ENCODE measurements at regions not wholly inside any gene's neighbourhood (a gene's known extent, or its start where the extent isn't known, plus 50 kb on each side); places are given as distances from the start of the nearest gene placed in this dataset.
A peak's percentile ranks its signal among the peaks of the same experiment; 100 is the strongest.
"Not testable (repeated sequence)": the region's sequence is repeated elsewhere in the genome, so short reads cannot be mapped to it uniquely, and the experiment has no call there.

DNA sequence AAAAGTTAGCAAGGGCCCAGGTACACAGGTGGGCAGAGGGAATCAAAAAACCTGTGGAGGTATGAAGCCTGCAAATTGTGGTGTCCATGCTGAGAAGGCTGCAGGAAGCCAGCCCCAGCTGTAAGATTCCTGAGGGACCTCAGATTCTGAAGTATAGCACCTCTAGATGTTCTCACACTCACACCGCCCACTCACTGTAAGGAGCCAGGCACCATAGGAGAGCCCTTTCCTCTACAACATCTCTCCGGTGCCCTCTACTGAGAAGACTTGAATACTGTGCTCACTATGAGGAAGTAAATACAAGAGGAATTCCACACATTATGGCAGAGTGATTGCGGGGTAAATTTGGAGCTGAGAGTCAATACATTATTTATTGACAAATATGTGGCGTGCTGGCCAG is 68.9 kb upstream of the RUBCNL start:
- not testable (repeated sequence) for H3K4me3 ChIP-seq (ENCODE audit: low read depth, low read length); H3K36me3 ChIP-seq (ENCODE audit: control insufficient read depth, insufficient read depth, low read length); H3K27me3 ChIP-seq (ENCODE audit: control insufficient read depth, insufficient read depth, low read length)
- TF ChIP-seq CTCF (IDR thresholded peaks at IDR 0.05; ENCODE audit: insufficient read depth, low read length, poor library complexity, severe bottlenecking) = peak; percentile 14
- DNase-seq (ENCODE audit: low read depth) = peak; percentile 5

DNA sequence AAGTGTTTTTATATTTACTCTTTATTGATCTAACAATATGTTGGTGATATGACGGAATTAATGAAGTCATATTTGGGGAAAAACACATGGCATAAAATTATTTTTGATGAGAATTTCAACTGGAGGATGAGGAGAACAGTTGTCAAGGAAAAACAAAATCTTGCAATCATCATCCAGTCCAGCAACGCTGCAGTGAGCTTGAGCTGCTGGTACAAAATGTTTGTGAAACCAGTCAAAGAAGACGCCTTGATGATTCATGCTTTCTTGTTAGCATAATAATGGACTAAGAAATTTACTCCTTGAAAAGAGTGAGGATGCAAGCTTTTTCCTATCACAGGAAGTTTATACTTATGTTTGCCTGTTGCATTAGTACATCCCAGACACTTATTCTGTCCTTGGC is 64.1 kb upstream of the RUBCNL start:
- not testable (repeated sequence) for H3K27me3 ChIP-seq (ENCODE audit: control insufficient read depth, insufficient read depth, low read length); H3K4me3 ChIP-seq (ENCODE audit: low read depth, low read length); DNase-seq (ENCODE audit: low read depth); H3K36me3 ChIP-seq (ENCODE audit: control insufficient read depth, insufficient read depth, low read length)

DNA sequence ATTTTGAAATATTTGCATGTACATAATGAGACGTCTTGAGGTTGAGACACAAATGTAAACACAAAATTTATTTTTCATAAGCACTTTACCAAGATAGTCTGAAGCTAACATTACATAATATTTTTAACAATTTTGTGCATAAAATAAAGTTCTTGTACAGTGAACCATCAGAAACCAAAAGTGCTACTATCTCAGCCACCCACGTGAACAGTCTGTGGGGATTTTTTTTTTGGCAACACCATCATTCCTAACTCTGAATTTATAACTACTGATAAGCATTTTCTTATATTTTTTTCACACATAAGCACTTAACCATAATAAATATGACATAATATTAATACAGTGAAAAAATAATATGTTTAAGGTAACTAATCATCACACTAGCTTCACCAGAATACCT is 62.9 kb upstream of the RUBCNL start:
- H3K4me3 ChIP-seq (ENCODE audit: low read depth, low read length); H3K27me3 ChIP-seq (ENCODE audit: control insufficient read depth, insufficient read depth, low read length); H3K36me3 ChIP-seq (ENCODE audit: control insufficient read depth, insufficient read depth, low read length); DNase-seq (ENCODE audit: low read depth): not testable (repeated sequence)

GRCh38 chr13:46448148-46448547 is 61.1 kb upstream of the RUBCNL start:
- H3K4me3 ChIP-seq (ENCODE audit: low read depth, low read length); DNase-seq (ENCODE audit: low read depth); H3K36me3 ChIP-seq (ENCODE audit: control insufficient read depth, insufficient read depth, low read length); H3K27me3 ChIP-seq (ENCODE audit: control insufficient read depth, insufficient read depth, low read length): not testable (repeated sequence)

GRCh38 chr13:46437808-46438404 is 50.9 kb upstream of the RUBCNL start:
- not testable (repeated sequence) for H3K36me3 ChIP-seq (ENCODE audit: control insufficient read depth, insufficient read depth, low read length); H3K27me3 ChIP-seq (ENCODE audit: control insufficient read depth, insufficient read depth, low read length); DNase-seq (ENCODE audit: low read depth); H3K4me3 ChIP-seq (ENCODE audit: low read depth, low read length)

Data from kidney epithelial cell (primary cell).